K562 (cell line): ENCODE measurements at regions not wholly inside any gene's neighbourhood (a gene's known extent, or its start where the extent isn't known, plus 50 kb on each side); places are given as distances from the start of the nearest gene placed in this dataset.

Experiments
- ATAC-seq: fragments of 200-7000 bp; cut with Tn5 transposase; 3 replicates; pipeline ENCODE4 v1.9.1; 2020; ENCODE audit warnings: moderate library complexity
- BruUV-seq: library from RNA; stranded (reverse); fragments of 400-500 nt; replicated peaks from 2 replicates; lab custom pipeline; 2021; lab: Mats Ljungman, UMichigan
- CTCF ChIA-PET: fragments of 300-600 bp; formaldehyde crosslinking; extraction: SDS; loops from one replicate; lab custom pipeline; 2021; ENCODE audit warnings: low intra/inter-chr PET ratio; lab: Yijun Ruan, JAX
- POLR2A ChIA-PET: fragments of 300-600, 350-650 bp; sonication (Branson Sonifier 250); formaldehyde crosslinking; extraction: SDS; loops from one replicate; lab custom pipeline; 2021; ENCODE audit warnings: antibody characterized with exemption, inconsistent platforms; lab: Yijun Ruan, JAX
- DNase-seq, 4 experiments: peaks; one replicate each; pipeline versions ENCODE4 v3.0.0 to v3.0.0-alpha.2; 2011 to 2018; ENCODE audit warnings: low spot score in 3 of 4, mixed read lengths in 3 of 4; ENCODE audit errors: extremely low read depth in 1 of 4
- FAIRE-seq: peaks from 2 replicates; lab custom pipeline; 2011; peaks lifted over from hg19 to GRCh38; lab: Jason Lieb, UNC
- H2AFZ ChIP-seq: 2 replicates; pipeline ENCODE4 v1.6.0; 2011; ENCODE audit warnings: low read depth, low read length, control low read depth, inconsistent platforms
- H3K27ac ChIP-seq: fragments of 200-600 bp; 3 replicates; pipeline ENCODE4 v1.8.0; 2011; ENCODE audit warnings: low read depth, mild to moderate bottlenecking, control low read depth, inconsistent platforms, low read length, moderate library complexity, mixed read lengths; ENCODE audit errors: extremely low read depth
- H3K27me3 ChIP-seq, 2 experiments: fragments of 300-600 bp in 1 of 2; 2 replicates in 1 of 2; 3 replicates in 1 of 2; pipeline versions ENCODE4 v1.6.0 to v1.8.0; 2011; ENCODE audit warnings: inconsistent platforms in 2 of 2, low read length in 2 of 2, mild to moderate bottlenecking in 1 of 2, mixed read lengths in 1 of 2, moderate library complexity in 1 of 2; ENCODE audit not compliant: control insufficient read depth in 2 of 2, insufficient read depth in 2 of 2
- H3K36me3 ChIP-seq: fragments of 300-600 bp; 3 replicates; pipeline ENCODE4 v1.8.0; 2011; ENCODE audit warnings: mild to moderate bottlenecking, low read length, inconsistent platforms; ENCODE audit not compliant: control insufficient read depth, insufficient read depth
- H3K4me1 ChIP-seq, 2 experiments: fragments of 200-600 bp in 1 of 2; replicated peaks in 1 of 2; 2 replicates in 1 of 2; 3 replicates in 1 of 2; pipeline versions ENCODE4 v1.5.1 to v1.8.0; 2011; ENCODE audit warnings: inconsistent platforms in 2 of 2, low read length in 2 of 2, mild to moderate bottlenecking in 1 of 2, mixed read lengths in 1 of 2, moderate library complexity in 1 of 2; ENCODE audit not compliant: control insufficient read depth in 2 of 2, insufficient read depth in 2 of 2
- H3K4me2 ChIP-seq: 2 replicates; pipeline ENCODE4 v1.6.1; 2011; ENCODE audit warnings: low read length, control low read depth, inconsistent platforms, mixed read lengths; ENCODE audit not compliant: insufficient read depth
- H3K4me3 ChIP-seq: fragments of 200-600 bp; sonication (generic), shearing (Covaris generic); 2 replicates; pipeline ENCODE4 v1.5.1; 2016; ENCODE audit warnings: control low read depth, inconsistent platforms
- H3K79me2 ChIP-seq: fragments of 200-600 bp; 3 replicates; pipeline ENCODE4 v1.8.0; 2011; ENCODE audit warnings: low read length, inconsistent platforms; ENCODE audit not compliant: control insufficient read depth, insufficient read depth
- H3K9ac ChIP-seq, 2 experiments: 2 replicates each; pipeline versions ENCODE4 v1.6.0 to v1.6.1; 2011; ENCODE audit warnings: low read depth in 2 of 2, low read length in 2 of 2, control low read depth in 1 of 2, inconsistent platforms in 1 of 2, mild to moderate bottlenecking in 1 of 2, mixed read lengths in 1 of 2; ENCODE audit not compliant: insufficient read depth in 1 of 2
- H3K9me1 ChIP-seq: one replicate; pipeline ENCODE4 v1.6.0; 2011; ENCODE audit warnings: inconsistent platforms, mild to moderate bottlenecking, low read length, moderate library complexity; ENCODE audit not compliant: control insufficient read depth, insufficient read depth
- H3K9me3 ChIP-seq: replicated peaks from 2 replicates; pipeline ENCODE4 v1.5.1; 2011; ENCODE audit warnings: low read depth, low read length, inconsistent platforms; ENCODE audit not compliant: control insufficient read depth, insufficient read depth
- H4K20me1 ChIP-seq: replicated peaks from 2 replicates; pipeline ENCODE4 v1.6.1; 2011; ENCODE audit warnings: low read length, inconsistent platforms, mixed read lengths; ENCODE audit not compliant: control insufficient read depth, insufficient read depth
- ARID2 ChIP-seq: fragments of 450-650 bp; IDR thresholded peaks from 2 replicates; pipeline ENCODE4 v1.6.1; 2017; ENCODE audit warnings: antibody characterized with exemption, mild to moderate bottlenecking
- CBFB ChIP-seq: sonication (generic); formaldehyde crosslinking; IDR thresholded peaks from 2 replicates; pipeline ENCODE4 v1.4.0; 2020; ENCODE audit warnings: mild to moderate bottlenecking, missing genetic modification reagents
- CEBPG ChIP-seq, 3 experiments: fragments of 200-800 bp in 1 of 3; sonication (Bioruptor generic) in 1 of 3; sonication (generic) in 1 of 3; formaldehyde crosslinking in 1 of 3; IDR thresholded peaks in 2 of 3; conservative IDR thresholded peaks in 1 of 3; 2 replicates each; pipeline versions ENCODE4 v1.6.1 to v1.8.0; 2016 to 2022; ENCODE audit warnings: missing compliant biosample characterization in 2 of 3, missing genetic modification characterization in 2 of 3, mild to moderate bottlenecking in 1 of 3, missing genetic modification reagents in 1 of 3
- ELK3 ChIP-seq: fragments of 450-650 bp; formaldehyde crosslinking; IDR thresholded peaks from 2 replicates; pipeline ENCODE4 v1.4.0; 2020; ENCODE audit warnings: mild to moderate bottlenecking
- HDAC1 ChIP-seq, 2 experiments: fragments of 450-650 bp; IDR thresholded peaks; 2 replicates each; pipeline ENCODE4 v1.6.1; 2016 to 2017; ENCODE audit warnings: inconsistent platforms in 1 of 2, mild to moderate bottlenecking in 1 of 2, moderate library complexity in 1 of 2
- MYC ChIP-seq, 2 experiments: fragments of 250-450 bp in 1 of 2; sonication (Bioruptor Pico) in 1 of 2; IDR thresholded peaks; 2 replicates each; pipeline versions ENCODE4 v1.5.1 to v1.6.1; 2012 to 2021; ENCODE audit warnings: low read depth in 2 of 2, borderline replicate concordance in 1 of 2, improper control_type of control experiment in 1 of 2, low read length in 1 of 2, mild to moderate bottlenecking in 1 of 2, moderate library complexity in 1 of 2
- SETDB1 ChIP-seq: IDR thresholded peaks from one replicate; pipeline ENCODE4 v1.6.1; 2012; ENCODE audit warnings: low read length, control low read depth, inconsistent platforms
- SNRNP70 ChIP-seq: fragments of 200-400 bp; formaldehyde crosslinking; optimal IDR thresholded peaks from 2 replicates; pipeline ENCODE3; 2017; ENCODE audit warnings: low read depth, low read length
- WHSC1 ChIP-seq: IDR thresholded peaks from one replicate; pipeline ENCODE4 v1.6.1; 2012; ENCODE audit warnings: low read length, control low read depth, inconsistent platforms
- ZBTB26 ChIP-seq: fragments of 450-650 bp; formaldehyde crosslinking; IDR thresholded peaks from 2 replicates; pipeline ENCODE4 v1.4.0; 2022; ENCODE audit warnings: missing genetic modification characterization
- ZBTB7A ChIP-seq: IDR thresholded peaks from 2 replicates; pipeline ENCODE4 v1.6.1; 2011; ENCODE audit warnings: low read depth, mild to moderate bottlenecking, low read length, moderate library complexity, borderline replicate concordance; ENCODE audit not compliant: control insufficient read depth
- ZNF175 ChIP-seq: fragments of 200-800 bp; sonication (Bioruptor generic); IDR thresholded peaks from 2 replicates; pipeline ENCODE4 v1.6.1; 2016; ENCODE audit warnings: low read depth, mild to moderate bottlenecking, missing genetic modification characterization, missing compliant biosample characterization
- ZNF217 ChIP-seq: sonication (generic); formaldehyde crosslinking; IDR thresholded peaks from 2 replicates; pipeline ENCODE4 v1.8.0; 2022; ENCODE audit warnings: mild to moderate bottlenecking, missing genetic modification reagents
- WGBS: fragments of 100-300 bp; shearing (Covaris generic); methylation state at CpG from one replicate; pipeline ENCODE4 v1.1.6; 2016; ENCODE audit warnings: low coverage, mixed read lengths; ENCODE audit not compliant: insufficient coverage; ENCODE audit errors: missing lambda C conversion rate; 5-methylcytosine and 5-hydroxymethylcytosine counted together
- in situ Hi-C: fragments of 300-500 bp; cut with MboI; formaldehyde crosslinking; loops from 4 replicates; pipeline ENCODE4 v1.15.0; 2018; ENCODE audit warnings: inconsistent platforms, mixed read lengths
- intact Hi-C: fragments of 100-400 bp; cut with micrococcal nuclease; formaldehyde crosslinking; loops from 2 replicates; pipeline ENCODE4 v1.14.2; 2022
- TF ChIP-seq, protein P1 (sequence below): fragments of 250-450 bp; sonication (Bioruptor Pico); IDR thresholded peaks from 2 replicates; pipeline ENCODE4 v1.9.0; 2021; ENCODE audit warnings: mild to moderate bottlenecking, inconsistent platforms
- TF ChIP-seq, protein P2 (sequence below): fragments of 250-450 bp; sonication (Bioruptor Pico); IDR thresholded peaks from 2 replicates; pipeline ENCODE4 v1.4.0; 2020; ENCODE audit warnings: mild to moderate bottlenecking

DNA sequence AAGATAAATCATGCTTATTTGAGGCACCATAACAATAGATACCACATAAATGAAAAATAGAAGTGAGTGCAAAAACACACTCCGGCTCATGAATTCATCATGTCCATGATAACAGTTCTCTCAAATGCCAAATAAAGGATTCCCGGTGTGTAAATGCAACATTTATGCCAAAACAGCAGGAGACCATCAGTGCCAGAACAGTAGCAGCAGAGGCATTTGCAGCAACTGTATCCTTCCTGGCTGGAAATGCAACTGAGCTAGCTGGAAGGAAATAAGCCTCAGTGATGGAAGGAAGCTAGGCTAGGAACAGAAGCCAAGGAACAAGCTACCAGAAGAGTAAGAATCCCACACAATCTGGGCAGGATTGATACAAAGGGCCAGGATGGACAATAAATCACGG is 79.9 kb upstream of the THSD7A start:
- DNase-seq (no peak), ATAC-seq (no peak), FAIRE-seq (no peak)
- Histone ChIP-seq H3K4me3 (no peak overlapping the region), H3K36me3 (no peaks in the 10 kb centered on the region), H2AFZ (no peak overlapping the region), H3K27ac (no peak overlapping the region), H3K9ac (no peak overlapping the region), H3K9me1 (no peaks in the 10 kb centered on the region), H3K27me3 (no peaks in the 10 kb centered on the region), H3K4me1 (no peaks in the 10 kb centered on the region), H4K20me1 (no peaks in the 10 kb centered on the region), H3K4me2 (no peak overlapping the region), H3K79me2 (no peaks in the 10 kb centered on the region), H3K9me3 (peaks cover 4% of the 10 kb centered on the region; the same call in 1 of the 2 replicates)
- intact Hi-C loops = no loop called here
- BruUV-seq = no TSS peak
- WGBS = 2% methylated on average over 3 of the region's 3 CpGs
- ChIA-PET POLR2A (no interaction called here), CTCF (no interaction called here)
- in situ Hi-C loops = no loop called here
- TF ChIP-seq ZBTB26 (CRISPR knock-in tag) (no peak), CEBPG (CRISPR knock-in tag; IDR thresholded peaks at IDR 0.05) (no peak), CEBPG (tag; conservative IDR thresholded peaks at IDR 0.05 in 1 of 2, IDR thresholded peaks at IDR 0.05 in 1 of 2) (no peak), HDAC1 (IDR thresholded peaks at IDR 0.05) (no peak), SNRNP70 (no peak), ELK3 (CRISPR knock-in tag) (no peak), CBFB (CRISPR knock-in tag) (no peak), MYC (IDR thresholded peaks at IDR 0.05; ENCODE audit: low read depth, low read length) (no peak), MYC (CRISPR knock-in tag; IDR thresholded peaks at IDR 0.05; ENCODE audit: borderline replicate concordance, low read depth) (no peak), ZBTB7A (no peak), ZNF175 (CRISPR knock-in tag) (no peak), WHSC1 (no peak), ZNF217 (CRISPR knock-in tag) (no peak), SETDB1 (no peak), ARID2 (no peak)
- TF ChIP-seq, protein P1, sequence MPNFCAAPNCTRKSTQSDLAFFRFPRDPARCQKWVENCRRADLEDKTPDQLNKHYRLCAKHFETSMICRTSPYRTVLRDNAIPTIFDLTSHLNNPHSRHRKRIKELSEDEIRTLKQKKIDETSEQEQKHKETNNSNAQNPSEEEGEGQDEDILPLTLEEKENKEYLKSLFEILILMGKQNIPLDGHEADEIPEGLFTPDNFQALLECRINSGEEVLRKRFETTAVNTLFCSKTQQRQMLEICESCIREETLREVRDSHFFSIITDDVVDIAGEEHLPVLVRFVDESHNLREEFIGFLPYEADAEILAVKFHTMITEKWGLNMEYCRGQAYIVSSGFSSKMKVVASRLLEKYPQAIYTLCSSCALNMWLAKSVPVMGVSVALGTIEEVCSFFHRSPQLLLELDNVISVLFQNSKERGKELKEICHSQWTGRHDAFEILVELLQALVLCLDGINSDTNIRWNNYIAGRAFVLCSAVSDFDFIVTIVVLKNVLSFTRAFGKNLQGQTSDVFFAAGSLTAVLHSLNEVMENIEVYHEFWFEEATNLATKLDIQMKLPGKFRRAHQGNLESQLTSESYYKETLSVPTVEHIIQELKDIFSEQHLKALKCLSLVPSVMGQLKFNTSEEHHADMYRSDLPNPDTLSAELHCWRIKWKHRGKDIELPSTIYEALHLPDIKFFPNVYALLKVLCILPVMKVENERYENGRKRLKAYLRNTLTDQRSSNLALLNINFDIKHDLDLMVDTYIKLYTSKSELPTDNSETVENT (CRISPR knock-in tag) = no peak
- TF ChIP-seq, protein P2, sequence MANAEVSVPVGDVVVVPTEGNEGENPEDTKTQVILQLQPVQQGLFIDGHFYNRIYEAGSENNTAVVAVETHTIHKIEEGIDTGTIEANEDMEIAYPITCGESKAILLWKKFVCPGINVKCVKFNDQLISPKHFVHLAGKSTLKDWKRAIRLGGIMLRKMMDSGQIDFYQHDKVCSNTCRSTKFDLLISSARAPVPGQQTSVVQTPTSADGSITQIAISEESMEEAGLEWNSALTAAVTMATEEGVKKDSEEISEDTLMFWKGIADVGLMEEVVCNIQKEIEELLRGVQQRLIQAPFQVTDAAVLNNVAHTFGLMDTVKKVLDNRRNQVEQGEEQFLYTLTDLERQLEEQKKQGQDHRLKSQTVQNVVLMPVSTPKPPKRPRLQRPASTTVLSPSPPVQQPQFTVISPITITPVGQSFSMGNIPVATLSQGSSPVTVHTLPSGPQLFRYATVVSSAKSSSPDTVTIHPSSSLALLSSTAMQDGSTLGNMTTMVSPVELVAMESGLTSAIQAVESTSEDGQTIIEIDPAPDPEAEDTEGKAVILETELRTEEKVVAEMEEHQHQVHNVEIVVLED (CRISPR knock-in tag) = no peak
